Activated CD4-positive, CD25-positive, alpha-beta regulatory T cell treated with anti-CD3 and anti-CD28 coated beads, Interleukin-2, amount 50 U/mL, for 24 hours (primary cell): ENCODE measurements at regions not wholly inside any gene's neighbourhood (a gene's known extent, or its start where the extent isn't known, plus 50 kb on each side); places are given as distances from the start of the nearest gene placed in this dataset.
A peak's percentile ranks its signal among the peaks of the same experiment; 100 is the strongest.

Experiments used
- ATAC-seq, 2 donors: fragments of 150-1000 bp; cut with Tn5 transposase; one replicate each; pipeline ENCODE4 v1.10.0; 2021; ENCODE audit warnings: mild to moderate bottlenecking in 1 of 2, moderate library complexity in 1 of 2

DNA sequence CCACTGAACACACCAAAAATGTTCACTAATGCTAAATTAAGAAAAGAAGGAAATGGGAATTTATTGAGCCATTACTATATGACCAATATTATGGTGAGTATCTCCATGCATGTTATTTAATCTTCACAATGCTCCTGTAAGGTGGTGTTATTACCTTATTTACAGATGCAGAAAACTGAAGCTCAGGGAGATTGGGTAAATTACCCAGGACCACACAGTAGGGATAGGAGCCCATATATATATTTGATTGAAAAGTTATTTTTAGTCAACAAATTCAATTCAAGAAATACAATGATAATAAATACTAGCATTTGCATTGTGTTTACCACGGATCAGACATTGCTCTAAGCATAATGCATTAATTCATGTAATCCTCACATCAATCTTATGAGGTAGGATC is 202.2 kb upstream of the FBXO11 start:
- ATAC-seq: no peak

DNA sequence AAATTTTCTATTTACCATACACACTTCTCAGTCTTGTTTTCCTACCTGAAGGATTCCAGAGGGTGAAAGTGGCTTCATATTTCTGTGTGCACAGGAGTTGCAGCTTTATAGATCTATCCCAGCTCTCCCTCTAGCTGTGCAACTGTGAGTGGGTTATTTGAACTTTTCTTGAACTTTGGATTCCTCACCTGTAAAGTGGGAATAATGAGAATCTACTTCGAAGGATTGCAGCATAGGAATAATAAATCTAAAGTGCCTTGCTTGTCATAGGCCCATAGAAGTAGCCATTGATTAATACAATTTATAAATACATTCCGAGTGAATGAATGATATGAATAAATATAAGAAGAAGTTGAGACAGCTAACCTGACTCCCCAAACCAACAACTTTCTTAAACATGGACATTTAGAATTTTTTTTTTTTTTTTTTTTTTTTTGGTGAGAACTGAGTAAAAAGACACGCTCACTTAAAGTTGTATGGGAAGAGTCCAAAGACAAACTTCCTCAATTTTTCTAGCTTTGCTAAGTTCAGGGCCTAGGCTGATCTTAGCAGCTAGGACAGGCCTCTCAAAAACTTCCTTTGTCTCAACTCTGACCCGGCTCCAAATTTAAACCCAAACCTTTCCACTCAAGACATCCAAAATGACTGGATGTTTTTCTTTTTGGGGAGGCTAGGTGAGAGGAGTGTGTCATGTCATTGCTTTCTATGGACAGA is 203.3 kb upstream of the FBXO11 start:
- ATAC-seq: no peak

DNA sequence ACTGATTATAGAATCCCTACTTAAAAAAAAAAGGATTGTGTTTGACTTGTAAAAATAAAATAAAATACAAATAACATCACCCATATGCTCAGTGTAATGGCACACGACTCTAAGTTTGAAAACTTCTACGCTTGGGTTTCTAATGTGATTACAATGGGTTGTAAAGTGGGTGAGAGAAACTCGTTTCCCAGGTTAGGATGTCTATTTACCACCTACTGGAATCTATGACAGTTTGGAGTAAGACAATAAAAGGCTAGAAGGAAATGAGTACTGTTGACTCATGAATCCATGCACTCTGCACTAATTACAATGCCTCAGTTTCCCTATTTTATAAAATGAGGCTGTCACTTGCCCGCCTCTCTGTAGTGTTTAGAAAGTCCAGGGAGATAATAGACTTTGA is 204.0 kb upstream of the FOXN2 start:
- no peak for ATAC-seq

- no peak for ATAC-seq
Observed at GRCh38 chr2:48112911-48113680, 201.4 kb upstream of the FOXN2 start.

- peak; percentile 4 to 10 for ATAC-seq
Observed at GRCh38 chr2:48113767-48114166, 200.7 kb upstream of the FOXN2 start.

DNA sequence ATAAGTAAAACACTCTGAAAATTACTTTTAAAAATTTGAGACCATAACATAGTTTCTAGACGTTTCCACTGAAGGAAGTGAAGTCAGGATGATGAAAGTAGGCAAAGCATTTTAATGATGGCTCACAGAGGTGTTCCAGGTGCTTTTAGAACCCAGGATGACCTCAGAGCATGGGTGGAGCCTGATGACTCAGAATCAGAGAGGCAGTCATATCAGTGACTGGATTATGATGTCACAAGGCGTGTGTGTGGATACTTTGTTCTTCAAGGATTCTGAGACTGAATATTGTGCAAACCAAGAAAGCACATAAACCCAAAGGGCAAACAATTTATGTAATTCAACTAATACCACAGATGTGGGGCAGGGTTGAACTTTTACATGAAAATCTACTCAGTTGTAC is 200.2 kb upstream of the FOXN2 start:
- peak; percentile 78 to 90 for ATAC-seq

DNA sequence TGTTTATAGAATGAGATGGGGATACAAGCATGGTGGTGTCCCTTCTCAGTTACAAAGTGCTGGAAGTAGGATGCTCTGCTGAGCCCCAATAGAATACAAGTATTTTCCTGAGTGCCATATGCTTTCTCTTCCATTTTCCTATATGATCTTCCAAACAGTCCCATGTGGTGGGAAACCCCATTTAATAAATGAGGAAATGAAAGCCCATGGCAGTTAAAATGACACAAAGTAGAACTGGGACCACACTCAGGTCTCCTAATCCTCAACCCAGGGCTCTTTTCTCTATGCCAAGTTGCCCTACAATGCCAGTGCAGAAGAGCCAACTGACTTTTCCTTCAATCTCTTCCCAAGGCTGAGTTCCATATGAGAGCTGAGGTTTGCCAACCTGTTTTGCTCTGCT is 198.0 kb upstream of the FOXN2 start:
- ATAC-seq: no peak

DNA sequence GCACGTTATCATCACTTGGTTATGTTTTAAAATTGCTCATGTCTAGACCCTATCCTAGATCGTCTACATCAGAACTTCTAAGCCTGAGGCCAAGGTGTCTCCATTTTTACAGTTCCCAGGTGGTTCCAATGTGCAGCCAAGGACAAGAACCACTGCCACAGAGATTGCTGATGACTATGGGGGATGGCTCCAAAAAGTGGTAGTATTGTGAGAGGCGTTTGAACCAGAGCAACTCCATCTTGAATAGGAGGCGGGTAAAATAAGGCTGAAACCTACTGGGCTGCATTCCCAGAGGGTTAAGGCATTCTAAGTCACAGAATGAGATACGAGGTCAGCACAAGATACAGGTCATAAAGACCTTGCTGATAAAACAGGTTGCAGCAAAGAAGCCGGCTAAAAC is 195.6 kb upstream of the FOXN2 start:
- ATAC-seq: no peak

DNA sequence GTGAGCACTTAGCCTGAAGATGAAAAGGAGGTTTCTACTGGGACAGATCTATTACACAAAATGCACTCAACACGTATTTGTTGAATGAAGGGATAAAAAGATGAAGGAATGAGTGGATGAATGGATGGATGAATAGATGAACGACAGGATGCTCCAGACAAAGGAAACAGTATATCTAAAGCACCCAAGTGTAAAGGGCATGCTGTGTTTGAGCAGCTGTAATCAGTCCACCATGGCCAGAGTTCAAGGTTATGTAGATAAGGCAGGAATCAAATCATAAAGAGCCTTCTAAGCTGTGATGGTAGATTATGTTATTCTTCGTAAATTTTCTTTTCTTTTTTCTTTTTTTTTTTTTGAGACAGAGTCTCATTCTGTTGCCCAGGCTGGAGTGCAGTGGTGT is 194.4 kb upstream of the FOXN2 start:
- no peak for ATAC-seq

DNA sequence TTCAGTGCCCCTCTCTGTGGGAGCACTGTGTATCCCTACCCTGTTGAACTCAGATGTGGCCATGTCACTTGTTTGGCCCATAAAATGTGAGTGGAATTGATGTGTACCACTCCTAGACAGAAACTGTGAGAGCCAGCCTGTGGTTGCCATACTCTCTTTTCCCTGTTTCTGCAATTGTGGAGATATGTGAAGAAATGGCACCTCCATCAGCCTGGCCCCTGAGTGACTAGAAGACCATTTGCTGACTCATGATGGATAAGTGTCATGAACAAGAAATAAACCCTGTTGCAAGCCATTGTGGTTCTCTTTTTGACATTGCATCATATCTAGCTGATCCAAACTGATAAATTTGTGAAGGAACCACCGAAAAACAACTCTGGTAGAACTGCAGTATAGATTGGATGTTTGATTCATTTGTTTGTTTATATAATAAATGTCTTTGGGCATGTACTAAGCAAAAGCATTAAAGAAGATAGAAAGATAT is 193.7 kb upstream of the FOXN2 start:
- peak in 1 of 2 donors; percentile 45 for ATAC-seq

DNA sequence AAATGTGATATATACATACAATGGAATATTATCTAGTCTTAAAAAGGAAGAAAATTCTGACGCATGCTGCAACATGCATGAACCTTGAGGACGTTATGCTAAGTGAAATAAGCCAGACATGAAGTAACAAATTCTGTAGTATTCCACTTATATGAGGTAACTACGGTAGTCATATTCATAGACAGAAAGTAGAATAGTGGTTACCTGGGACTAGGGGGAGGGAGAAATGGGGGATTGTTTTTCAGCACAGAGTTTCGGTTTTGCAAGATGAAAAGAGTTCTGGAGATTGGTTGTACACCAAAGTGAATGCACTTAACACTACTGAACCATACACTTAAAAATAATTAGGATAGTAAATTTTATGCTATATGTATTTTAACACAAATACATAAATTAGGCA is 192.3 kb upstream of the FOXN2 start:
- ATAC-seq: peak in 1 of 2 donors; percentile 55

DNA sequence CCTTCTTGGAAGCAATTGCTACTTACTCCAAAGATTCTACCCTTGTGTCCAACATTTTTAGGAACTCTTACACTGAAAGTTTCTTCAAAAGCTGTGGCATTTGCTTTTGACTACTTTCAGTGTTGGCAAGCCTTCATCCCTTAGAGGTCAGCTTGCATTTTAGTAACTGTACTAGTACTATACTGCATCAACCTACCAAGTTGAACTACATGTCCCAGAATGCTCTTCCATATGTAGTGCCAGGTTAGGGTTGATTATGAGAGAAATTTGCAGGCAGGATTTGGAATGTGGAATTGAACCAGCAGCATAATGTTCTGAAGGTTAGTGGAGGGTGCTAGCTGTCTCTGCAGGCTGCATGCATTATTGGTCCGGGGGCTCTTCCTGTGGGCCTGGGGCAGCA is 189.9 kb upstream of the FOXN2 start:
- ATAC-seq: no peak

GRCh38 chr2:48126162-48126561 is 188.3 kb upstream of the FOXN2 start:
- ATAC-seq: no peak

GRCh38 chr2:48127612-48128191 is 186.8 kb upstream of the FOXN2 start:
- ATAC-seq: no peak

DNA sequence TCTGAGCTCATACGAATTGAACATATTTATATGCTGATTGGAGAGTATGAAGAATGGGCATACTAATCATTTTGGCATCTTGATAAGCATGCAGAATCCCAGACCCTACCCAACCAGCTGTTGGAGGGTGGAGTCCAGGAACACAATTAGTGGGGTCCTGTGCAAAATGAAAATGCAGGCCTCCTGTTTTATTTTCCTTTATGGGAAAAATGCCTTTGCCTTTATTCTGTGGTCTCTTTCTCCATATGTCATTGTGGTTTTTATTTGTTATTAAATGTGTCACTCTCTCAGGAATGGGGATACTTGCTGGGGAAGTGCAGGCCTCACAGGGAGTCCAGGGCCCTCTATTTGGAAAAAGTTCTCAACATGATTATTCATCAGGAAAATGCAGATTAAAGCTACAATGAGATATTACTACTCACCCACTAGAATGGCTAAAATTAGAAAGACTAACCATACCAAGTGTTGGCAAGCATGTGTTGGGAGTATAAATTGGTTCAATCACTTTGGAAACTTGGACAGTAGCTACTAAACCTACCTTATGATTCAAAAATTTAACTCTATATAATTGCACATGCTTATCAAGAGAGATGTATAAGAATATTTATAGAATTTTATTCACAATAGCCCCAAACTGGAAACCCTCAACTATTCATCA is 185.1 kb upstream of the FOXN2 start:
- no peak for ATAC-seq

- ATAC-seq: no peak
Observed at GRCh38 chr2:48131539-48132270, 182.8 kb upstream of the FOXN2 start.

- no peak for ATAC-seq
Observed at GRCh38 chr2:48132271-48132625, 182.2 kb upstream of the FOXN2 start.

DNA sequence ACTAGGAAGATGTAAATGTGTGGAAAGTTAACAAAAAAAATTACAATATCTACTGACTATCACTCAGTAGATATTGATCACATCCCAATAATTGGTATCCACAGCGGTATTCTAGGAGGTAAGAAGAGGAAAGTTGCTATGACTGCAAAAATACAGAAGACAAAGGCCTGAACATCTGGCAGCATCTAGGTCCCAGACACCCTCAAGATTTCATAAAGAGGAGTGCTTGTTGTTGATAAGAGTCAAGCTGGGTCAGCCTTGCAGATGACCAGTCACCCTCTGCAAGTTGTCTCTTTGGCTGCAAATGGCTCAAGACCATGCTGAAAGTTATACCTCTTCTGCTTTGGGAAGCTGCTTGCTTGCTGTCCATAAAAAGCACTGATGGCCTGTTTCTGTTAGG is 179.8 kb upstream of the FOXN2 start:
- no peak for ATAC-seq

DNA sequence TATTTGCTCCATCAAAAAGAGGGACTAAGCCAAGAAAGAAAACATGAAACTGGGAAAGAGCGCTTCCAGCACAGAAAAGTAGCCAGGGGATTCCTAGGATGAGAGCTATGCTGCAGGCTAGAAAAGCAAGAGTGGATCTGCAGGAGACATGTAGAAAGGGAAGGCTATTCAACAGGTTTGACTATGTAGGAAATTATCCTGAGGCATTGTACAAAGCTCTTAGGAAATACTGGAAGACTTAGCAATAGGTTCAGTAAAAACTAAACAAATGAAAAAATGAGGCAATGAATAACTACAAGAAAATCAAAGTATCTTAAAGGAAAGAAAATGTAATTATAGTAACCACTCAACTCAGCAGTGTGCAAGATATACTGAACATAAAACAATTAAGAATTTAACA is 178.7 kb upstream of the FOXN2 start:
- no peak for ATAC-seq

DNA sequence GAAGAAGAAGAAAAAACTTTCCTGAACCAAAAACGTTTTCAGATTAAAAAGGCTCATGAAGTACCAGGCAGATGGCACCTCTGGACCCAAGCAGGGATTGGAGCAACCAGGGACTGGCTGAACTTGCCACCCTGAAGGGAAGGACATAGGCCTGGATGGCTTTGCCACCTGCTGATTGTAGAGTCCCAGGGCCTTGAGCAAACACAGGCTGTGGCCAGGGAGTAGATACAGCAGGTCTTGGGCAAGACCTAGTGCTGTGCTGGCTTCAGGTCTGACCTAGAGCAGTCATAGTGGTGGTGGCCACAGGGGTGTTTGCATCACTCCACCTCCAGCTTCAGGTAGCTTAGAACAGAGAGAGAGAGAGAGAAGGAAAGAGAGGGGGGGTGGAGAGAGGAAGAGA is 176.7 kb upstream of the FOXN2 start:
- ATAC-seq: no peak

DNA sequence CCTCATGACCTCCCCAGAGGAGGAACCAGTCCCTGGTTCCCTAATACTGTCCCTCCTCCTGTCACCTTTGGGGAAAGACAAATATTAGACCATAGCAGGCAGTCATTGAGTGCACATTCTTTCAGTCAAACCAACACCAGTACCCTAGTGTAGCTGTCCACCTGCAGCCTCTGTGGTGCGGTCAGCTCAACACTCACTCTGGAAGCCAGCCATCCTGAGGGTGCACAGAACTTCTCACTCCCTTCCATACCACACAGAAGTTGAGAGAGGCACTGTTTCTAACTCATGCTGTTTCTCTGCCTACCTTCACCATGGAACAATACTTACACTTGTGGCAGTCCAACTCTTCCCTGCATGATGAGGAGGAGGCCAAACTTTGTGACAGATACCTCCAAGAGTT is 175.6 kb upstream of the FOXN2 start:
- ATAC-seq: no peak

GRCh38 chr2:48140586-48140985 is 173.9 kb upstream of the FOXN2 start:
- no peak for ATAC-seq

- no peak for ATAC-seq
Observed at GRCh38 chr2:48144777-48145176, 169.7 kb upstream of the FOXN2 start.
